GM18861 (cell line): ENCODE measurements at regions not wholly inside any gene's neighbourhood (a gene's known extent, or its start where the extent isn't known, plus 50 kb on each side); places are given as distances from the start of the nearest gene placed in this dataset.

Source experiments
- ATAC-seq: cut with Tn5 transposase; IDR thresholded peaks from one replicate; pipeline ENCODE4 v1.9.1; 2021; ENCODE audit not compliant: unreplicated experiment

DNA sequence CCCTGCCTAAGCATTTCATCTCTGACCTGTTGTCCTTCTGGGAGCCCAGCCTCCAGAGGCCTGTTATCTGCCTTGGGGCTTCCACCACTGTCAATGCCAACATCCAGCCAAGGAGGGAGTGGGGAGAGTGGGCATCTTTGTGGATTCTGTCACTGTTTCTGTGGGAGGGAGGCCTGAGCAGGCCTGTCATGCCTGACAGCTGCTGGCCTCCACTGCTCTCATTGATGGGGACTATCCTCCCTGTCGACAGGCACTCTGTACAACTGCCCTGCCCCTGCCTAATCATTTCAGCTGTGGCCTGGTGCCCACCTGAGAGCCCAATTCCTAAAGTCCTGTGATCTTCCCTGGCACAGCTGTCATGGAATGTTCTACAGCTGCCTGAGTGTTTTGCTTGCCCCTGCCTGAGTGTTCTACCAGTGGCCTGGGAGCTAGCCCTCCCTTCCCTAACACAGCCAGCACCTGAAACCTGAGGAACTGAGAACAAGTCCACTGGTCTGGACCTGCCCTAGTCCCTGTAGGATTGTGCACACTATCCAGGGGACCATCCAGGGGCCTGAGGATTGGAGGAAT, 145.3 kb downstream of the FAM83B start:
- ATAC-seq: no peak

DNA sequence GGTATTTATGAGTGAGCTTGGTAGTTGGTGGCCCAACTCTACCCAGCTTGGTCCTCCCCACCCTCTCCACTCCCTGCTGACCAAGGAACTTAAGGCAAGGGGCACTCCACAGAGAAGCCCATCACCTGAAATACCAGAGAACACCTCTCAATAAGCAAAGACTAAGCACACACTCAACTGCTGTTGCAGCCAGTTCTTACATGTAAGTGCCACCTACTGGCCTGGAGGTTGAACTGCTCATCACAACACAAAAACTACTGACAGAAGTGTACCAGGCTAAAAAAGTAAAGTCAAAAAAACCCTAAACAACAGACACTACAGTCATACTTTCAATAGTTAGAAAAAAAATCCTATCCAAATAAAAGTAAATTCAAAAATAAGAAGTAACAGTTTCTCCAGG, 146.2 kb downstream of the FAM83B start:
- ATAC-seq: peak; percentile 73

- no peak for ATAC-seq
Measured at GRCh38 chr6:54993294-54993693, 146.7 kb downstream of the FAM83B start.

GRCh38 chr6:54993948-54994347, 147.4 kb downstream of the FAM83B start:
- ATAC-seq: no peak

DNA sequence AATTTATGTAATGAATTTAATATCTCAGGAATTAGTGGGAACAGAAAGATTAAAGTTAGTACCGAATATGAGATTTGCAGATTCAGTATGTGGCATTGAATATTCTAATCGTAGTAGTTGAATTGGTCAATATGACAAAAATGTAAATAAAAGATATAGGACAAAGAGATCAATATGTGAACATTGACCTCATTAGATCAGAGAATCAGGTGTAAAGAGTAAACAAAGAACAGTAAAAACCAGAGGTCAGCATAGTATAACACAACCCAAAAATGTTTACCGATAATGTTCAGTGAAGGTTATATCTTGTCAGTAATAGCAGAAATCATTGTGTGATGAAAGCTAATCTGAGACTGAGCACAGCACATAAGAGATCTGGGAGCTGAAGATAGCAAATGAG, 152.0 kb downstream of the FAM83B start:
- no peak for ATAC-seq

GRCh38 chr6:55003719-55004430, 157.3 kb downstream of the FAM83B start:
- ATAC-seq: no peak

- ATAC-seq: no peak
Measured at GRCh38 chr6:55009131-55009530, 162.6 kb downstream of the FAM83B start.

DNA sequence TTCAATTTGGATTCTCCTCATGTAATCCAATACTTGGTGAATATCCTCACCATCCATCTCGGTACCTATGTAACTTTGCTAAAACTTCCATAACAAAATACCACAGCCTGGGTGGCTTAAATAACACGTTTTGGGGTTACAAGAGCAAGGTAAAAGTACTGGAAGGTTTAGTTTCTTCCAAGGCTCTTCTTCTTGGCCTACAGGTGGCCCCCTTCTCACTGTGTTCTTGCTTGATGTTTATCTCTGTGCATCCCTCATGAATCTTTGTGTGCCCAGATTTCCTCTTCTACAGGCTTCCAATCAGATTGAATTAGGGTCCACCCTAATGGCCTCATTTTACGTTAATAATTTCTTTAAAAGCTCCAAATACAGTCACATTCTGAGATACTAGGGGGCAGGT, 163.3 kb upstream of the HCRTR2 start:
- no peak for ATAC-seq

DNA sequence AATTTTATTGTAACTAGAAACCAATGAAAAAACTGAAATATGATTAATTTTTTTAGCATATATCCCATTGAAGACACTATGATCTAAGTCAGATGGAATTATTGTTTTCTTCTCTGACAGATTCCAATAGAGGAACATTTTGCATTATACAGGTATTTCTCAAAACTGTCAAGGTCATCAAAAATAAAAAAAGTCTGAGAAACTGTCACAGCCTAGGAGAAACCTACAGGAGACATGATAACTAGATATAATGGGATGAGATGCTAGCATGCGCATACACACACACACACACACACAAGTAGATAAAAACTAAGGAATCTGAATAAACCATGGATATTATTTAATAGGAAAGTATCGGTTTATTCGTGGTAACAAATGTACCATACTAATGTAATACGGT, 161.9 kb upstream of the HCRTR2 start:
- no peak for ATAC-seq

GRCh38 chr6:55014321-55015088, 159.8 kb upstream of the HCRTR2 start:
- no peak for ATAC-seq

- ATAC-seq: no peak
Measured at GRCh38 chr6:55016261-55016660, 158.1 kb upstream of the HCRTR2 start.

- ATAC-seq: no peak
Measured at GRCh38 chr6:55017555-55018300, 156.6 kb upstream of the HCRTR2 start.

DNA sequence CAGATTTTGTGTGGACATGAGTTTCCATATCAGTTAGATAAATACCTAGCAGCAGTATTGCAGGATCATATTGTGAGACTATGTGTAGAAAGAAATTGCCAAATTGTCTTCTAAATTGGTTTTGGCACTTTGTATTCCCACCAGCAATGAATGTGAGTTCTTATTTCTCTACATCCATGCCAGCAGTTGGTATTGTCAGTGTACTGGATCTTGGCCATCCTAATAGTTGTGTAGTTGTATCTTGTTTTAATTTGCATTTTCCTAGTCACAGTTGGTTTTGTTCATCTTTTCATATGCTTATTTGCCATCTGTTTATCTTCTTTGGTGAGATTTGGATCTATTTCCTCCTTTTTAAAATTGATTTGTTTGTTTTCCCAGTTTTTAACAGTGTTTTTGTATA, 154.7 kb upstream of the HCRTR2 start:
- no peak for ATAC-seq

DNA sequence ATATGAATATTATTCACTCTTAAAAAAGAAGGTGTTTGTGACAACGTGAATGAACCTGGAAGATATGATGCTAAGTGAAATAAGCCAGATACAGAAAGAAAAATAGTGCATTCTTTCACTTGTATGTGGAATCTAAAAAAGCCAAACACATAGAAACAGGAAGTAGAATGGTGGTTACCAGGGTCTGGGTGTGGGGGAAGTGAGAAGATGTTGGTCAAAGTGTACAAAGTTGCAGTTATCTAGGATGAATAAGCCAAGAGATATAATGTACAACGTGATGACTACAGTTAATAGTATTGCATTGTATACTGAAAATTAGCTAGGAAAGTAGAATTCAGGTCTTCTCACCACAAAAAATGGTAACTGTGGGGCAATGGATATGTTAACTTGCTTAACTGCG, 151.1 kb upstream of the HCRTR2 start:
- no peak for ATAC-seq

DNA sequence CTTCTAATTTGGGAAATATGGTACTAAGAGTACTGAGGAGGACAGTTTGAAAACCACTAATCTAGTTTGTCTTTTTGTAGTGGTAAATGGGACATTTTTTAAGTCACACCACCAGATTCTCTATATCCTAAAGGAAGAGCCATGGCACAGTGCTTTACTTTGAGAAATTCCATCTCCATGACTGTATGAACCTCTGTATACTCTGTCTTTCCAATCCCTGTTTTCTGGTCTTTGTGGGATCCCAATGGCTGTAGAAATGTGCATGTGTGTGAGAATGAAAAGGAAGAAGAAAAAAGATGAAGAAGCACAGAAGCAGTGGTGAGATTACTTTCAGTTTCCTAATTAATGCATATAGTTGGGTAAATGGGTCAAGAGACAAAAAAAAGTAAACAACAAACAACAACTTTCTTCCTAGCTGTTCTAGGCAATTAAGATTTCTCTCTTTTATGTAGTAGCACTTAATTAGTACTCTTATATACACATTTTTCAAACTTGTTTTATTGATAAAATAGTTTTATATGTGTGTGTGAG, 141.2 kb upstream of the HCRTR2 start:
- ATAC-seq: no peak

DNA sequence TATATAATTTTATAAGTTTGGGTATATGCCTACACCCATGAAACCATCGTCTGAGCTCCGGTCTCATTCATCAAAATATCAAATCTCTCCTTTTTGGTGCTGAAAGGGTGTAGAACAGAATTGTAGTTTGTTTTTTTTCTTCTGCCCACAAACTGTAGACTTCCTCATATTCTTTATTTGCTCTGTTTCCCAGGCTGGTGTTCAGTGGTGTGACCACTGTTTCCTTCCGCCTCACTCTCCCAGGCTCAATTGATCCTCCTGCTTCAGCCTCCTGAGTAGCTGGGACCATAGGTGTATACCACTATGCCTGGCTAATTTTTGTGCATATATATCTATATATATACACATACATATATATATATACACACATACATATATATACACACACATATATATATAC, 139.6 kb upstream of the HCRTR2 start:
- no peak for ATAC-seq

- ATAC-seq: no peak
Measured at GRCh38 chr6:55040102-55040848, 134.0 kb upstream of the HCRTR2 start.

- no peak for ATAC-seq
Measured at GRCh38 chr6:55046869-55047422, 127.4 kb upstream of the HCRTR2 start.

DNA sequence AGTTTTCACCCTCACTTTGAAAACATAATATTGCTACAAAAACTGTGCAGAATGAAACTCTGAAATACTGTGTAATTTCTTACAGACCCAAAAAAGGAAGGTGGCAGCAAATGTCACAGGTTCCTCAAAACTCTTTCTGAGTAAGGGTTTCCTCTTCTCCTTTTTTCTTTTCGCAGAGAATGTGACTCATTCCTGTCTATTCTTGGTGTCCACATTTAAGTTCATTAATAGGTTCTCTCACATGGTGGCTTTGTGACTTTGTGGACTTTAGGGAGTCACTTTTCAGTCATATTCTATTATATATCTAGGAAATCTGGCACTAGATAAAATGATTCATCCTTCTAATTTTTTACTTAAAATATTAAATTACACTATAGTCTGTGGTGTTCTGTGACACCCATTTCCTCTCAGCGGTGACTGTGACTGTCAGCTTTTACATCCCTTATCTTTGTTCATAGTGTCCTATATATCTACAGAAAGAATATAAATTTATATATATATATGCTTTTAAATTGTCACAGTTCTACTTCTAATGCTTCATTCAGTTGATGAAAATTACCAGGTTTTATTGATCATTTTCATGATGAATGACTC, 126.8 kb upstream of the HCRTR2 start:
- ATAC-seq: no peak

DNA sequence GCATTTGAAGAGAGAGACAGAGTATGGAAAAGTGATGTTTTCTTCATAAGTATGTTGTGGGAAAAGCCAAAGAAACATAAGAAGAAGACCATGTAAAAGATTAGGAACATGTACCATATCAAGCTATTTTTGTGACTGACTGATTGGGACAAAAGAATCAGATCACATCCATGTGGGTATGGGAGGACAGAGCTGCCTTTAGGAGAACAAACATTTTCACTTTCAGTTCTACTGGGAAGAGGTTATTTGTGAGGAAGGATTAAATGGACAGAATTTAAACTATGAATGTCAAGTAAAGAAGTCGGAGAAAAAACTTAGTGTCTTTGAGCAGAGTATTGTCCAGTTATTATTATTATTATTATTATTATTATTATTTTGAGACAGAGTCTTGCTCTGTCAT, 124.4 kb upstream of the HCRTR2 start:
- no peak for ATAC-seq
